GM19351 (cell line): ENCODE measurements at regions not wholly inside any gene's neighbourhood (a gene's known extent, or its start where the extent isn't known, plus 50 kb on each side); places are given as distances from the start of the nearest gene placed in this dataset.
"Not testable (repeated sequence)": the region's sequence is repeated elsewhere in the genome, so short reads cannot be mapped to it uniquely, and the experiment has no call there.

Source experiments
- ATAC-seq: cut with Tn5 transposase; IDR thresholded peaks from one replicate; pipeline ENCODE4 v1.9.1; 2021; ENCODE audit warnings: mild to moderate bottlenecking, moderate library complexity; ENCODE audit not compliant: unreplicated experiment

DNA sequence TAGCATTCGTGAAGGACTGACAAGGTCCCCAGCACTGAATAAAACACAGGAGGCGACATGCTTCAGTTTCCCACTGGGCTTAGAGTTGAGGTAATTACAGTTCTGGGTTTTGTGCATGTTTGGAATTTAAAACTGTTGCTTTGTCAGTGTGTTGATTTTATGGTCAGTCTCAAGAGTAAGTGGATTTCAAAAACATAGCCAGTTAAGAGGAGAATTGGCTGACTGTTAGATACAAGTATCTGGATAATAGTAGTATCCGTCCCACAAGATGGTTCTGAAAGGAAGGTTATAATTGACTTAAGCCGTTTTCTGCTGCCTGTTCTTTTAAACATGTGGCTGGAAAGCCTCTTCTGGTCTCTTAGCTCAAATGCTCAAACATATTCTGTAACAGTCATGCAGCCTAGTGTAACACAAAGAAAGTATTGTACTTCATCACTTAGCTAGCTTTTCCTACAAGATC is 170.9 kb downstream of the POLR1F start:
- ATAC-seq, result no peak

DNA sequence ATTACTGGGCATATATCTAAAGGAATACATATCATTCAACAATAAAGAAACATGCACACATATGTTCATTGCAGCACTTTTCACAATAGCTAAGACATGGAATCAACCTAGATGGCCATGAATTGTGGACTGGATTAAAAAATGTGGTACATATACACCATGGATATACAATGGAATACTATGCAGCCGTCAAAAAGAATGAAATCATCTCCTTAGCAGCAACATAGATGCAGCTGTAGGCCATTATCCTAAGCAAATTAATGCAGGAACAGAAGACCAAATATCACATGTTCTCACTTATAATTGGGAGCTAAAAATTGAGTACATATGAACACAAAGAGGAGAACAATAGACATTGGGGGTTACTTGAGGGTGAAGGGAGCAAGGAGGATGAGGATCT is 175.6 kb downstream of the POLR1F start:
- ATAC-seq, result no peak

DNA sequence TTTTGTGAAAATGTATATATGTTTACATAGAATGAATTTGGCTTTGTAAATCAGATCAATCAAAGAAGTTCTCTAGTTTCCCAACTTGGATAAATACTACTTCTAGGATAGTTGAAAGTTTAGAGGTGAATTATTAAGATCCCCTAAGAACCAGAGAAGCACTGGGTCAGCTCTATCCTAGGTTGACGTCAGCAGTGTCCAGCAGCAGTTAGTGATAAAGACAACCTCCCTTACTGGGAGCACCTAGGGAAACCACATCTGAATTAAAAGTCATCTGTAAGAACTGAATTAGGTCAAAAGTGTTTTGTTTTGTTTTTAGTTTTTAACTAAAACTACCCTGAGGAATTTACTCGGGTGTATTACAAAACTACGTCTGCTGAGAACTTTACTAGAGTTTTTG is 178.0 kb downstream of the POLR1F start:
- no peak for ATAC-seq

DNA sequence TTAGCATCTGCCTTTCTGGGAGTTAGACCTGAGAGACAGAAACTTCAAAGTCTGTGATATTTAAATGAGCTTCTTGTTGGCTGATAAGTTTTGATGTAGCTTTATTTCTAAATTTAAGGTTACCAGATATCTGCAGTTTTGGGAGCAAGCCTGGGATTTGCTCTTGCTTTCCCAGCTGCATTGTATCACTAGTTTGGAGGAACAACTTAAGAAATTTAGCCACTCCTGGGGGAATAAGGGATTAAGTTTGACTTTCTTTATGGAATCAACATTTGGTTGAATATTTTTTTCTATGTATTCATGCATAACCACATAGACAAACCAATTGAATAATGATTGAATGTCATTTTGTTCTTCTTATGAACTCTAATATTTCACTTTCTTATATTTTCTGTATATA is 178.6 kb downstream of the POLR1F start:
- no peak for ATAC-seq

DNA sequence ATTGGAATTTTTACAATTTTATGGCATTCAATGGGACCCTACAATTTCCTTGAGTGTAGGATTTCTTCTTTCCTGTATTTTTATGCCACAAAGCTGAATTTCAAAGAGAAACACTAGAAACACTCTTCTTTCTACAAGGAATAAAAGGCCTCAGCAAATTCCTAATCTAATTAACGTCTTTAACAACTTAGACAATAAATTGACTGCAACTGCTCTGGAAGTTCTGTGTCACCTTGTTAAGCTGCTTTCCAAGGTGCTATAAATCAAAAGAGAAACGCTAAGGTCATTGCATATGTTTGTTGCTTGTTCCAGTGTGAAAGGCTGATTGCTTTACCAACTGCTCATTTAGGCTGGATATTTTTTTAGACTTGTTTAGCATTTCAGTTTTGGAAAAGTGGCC is 182.2 kb downstream of the POLR1F start:
- no peak for ATAC-seq

DNA sequence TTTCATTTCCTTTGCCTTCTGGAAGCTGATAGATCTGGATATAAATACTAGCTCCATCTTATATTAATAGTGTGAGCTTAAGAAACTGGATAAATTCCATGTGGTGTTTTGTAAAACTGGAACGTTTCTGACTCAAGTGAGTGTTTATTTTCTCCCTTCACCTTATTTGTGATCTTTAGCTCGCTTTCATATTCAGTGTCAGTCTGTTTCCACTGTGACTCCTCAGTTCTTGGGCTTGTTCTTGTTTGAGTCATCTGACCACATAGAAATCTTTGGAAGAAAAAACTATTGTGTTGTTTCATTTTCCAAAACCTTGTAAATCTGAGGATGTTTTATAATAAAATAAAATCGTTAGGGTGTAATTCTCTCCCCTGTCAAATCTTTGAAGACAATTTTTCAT is 186.4 kb downstream of the POLR1F start:
- ATAC-seq, result no peak

DNA sequence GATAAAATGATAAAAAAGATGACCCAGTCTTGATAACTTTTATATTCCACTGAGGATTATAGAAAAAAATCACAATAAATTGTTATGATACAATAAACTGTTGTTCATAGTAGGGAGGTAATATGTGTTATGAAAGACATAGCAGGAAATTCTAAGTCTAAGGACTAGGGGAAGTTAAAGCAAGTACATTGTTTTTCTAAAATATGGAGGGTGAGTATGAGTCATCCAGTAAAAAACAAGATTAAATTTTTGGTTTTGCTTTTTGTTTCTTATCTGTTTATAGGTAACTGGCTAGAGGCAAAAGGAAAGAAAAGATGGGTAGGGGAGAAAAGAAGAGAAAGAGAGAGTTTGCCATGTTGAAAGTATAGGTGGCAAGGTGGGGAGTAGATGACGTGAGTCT is 188.4 kb downstream of the POLR1F start:
- no peak for ATAC-seq

DNA sequence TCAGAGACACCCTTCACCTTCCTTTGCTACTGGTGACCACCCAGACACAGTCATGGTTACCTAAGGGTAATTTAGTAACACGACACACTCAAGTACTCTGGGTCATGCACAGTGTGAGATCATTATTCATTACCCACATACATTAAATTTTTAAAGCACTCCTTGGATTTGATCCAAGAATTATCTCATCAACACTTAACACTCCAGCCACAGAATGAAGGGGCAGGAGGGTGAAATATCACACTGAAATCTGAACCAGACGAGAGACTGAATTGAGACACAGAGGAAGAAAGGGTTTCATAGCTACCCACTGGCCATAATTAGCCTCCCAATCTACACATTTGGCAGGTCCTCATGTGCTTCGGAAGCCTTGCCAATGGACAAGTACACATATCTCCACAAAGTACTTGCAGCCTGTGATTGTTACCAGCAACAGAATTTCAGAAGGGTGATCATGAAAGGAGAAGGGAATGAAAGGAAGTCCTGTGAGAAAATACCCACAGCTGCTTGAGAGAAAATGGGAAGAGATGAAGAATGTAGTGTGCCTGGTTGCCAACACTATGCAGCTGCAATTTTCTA is 189.3 kb downstream of the POLR1F start:
- ATAC-seq, result no peak

DNA sequence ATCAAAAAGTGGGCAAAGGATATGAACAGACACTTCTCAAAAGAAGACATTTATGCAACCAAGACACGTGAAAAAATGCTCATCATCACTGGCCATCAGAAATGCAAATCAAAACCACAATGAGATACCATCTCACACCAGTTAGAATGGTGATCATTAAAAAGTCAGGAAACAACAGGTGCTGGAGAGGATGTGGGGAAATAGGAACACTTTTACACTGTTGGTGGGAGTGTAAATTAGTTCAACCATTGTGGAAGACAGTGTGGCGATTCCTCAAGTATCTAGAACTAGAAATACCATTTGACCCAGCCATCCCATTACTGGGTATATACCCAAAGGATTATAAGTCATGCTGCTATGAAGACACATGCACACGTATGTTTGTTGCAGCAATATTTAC is 191.3 kb downstream of the POLR1F start:
- ATAC-seq, result not testable (repeated sequence)

DNA sequence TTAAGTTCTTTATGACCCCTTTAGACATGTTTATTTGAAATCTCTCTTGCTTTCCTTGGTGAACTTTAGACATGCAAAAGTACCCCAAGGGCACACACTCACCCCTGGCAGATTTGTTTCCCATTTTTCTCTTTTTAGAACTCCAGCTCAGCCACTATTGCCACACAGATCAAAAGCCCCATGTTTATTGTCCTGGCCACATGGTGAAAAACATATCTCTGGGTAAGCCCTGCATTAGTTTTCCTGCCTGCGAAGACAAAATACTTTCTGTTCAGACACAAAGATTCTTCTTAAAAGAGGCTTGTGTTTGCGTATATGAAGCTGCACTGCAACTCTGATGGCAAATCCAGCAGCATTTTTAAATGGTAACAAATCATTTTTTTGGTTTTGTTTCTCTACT is 200.0 kb downstream of the POLR1F start:
- no peak for ATAC-seq

DNA sequence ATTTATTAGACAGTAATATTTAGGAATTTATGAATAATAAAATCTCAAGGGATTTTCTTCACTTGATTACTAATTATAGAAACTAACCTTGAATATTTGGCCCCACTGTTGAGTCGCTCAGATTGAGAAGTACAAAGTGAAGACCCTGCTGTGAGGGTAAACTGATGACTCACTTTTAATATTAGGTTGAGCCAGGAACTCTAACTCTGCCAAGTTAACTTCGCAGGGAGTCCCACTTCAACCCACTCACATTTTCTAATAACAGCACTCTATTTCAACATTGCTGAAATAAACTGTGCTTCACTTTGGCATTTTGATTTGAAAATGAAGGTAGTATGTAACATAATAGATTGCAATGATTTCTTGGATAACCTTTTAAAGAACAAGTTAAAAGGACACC is 200.7 kb downstream of the POLR1F start:
- ATAC-seq, result no peak

DNA sequence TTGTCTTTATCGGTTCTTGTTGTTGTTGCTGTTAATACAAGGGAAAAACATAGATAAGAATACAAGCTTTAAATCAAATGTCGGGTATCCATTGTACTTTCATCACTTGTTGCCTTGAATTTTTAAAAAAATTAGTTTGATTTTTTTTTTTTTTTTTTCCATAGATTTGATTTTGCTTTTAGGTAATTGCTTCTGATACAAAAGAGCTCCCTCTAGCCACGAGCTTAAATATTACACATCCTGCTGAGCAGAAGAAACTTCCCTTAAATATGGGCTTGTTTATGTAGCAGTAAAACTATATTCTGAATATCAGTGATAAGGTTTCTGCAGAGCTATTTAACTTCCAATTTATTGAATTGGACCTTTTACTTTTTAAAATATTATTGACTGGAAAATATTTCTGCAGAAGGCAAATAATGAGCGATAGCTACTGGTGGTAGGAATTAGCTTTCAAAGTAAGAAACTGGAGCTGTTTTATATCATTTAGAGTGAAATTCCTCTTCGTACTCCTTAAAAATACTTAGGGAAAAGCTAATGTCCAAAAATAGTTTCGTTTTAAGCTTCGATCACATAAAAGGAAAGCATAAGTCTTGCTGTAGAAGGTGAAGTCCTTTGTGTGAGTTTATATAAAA is 216.9 kb downstream of the POLR1F start:
- peak; percentile 80 for ATAC-seq

DNA sequence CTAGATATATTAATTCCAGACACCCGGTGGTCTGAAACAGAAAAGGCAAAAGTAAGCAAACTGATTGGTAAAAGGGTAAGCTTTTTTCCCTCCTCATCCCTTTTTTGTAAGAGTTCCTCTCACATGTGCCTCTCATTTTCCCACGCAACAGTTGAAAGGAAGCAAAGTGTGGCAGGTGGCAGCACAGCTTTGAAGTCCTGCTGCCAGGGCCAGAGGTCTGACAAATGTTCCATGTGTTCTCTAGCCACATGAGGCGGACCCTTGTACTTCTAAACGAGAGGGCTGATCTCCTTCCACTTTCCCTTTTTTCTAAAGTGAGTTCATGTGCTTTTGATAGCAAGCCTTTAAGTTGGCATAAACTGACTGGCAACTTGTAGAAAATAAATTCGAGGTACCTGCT is 217.5 kb downstream of the POLR1F start:
- ATAC-seq, result peak; percentile 4

DNA sequence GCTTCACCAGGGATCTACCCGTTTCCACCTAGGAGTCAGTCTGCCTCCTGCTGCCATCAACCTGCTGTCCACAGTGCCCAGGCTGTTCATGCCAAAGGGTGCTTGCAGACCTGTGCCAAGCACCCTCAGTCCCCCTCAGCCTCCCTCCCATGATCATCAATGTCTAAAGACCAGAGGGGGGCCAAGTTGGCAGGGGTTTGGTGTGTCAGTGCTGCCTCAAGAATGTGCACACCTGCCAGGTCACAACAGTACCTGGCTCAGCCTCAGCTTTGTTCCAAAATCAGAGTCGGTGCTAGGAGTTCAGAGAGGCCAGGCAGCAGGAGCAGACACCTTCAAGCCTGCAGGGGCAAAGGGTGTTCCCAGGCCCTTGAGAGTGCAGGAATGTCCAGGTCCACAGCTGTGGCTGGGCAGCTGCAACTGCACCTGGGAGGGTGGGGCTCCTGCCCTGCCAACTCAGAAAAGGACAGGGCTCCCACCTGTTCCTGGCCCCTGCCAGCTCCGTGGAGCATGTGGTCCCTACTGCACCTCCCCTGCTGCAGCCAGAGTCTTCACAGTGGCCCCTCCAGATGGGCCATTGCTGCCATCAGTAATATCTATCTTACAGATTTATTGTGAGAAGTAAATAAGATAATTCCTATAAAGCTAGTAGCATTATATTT is 219.5 kb downstream of the POLR1F start:
- no peak for ATAC-seq

DNA sequence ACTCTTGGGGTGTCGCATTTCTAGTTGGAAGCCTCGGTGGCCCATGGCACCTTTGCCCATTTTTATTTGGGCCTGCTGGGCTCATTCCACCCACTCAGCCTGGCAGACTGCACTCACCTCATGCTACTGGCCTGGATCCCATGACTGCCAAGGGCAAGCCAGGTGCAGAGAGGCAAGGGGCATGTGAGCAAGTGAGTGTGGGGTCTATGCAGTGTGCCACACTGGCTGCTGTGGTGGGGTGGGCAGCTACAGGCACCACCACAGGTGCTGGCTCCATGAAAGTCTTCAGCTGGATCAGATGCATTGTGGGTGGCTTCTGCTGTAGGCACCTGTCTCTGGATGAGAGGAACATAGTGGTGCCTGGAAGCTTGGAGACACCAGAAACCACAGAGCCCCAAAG is 220.8 kb downstream of the POLR1F start:
- ATAC-seq, result no peak

DNA sequence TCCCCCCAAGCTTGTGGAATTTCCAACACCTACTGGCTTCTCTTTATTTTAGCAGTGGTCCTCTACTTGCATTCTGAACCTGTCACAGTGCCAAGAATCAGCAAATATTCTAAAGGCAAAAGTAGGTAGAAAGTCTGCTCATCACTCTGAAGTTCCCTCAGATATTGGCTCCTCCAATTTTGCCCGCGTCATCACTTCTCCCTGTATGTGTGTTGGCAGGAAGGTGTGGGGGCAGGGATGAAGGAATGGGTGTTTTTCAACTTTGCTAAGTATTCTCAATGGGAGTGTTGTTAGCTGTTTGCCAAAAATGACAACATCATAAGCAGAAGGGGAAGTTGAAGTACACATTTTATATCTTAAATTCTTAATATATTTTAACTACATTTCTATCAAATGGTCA is 226.2 kb downstream of the POLR1F start:
- no peak for ATAC-seq

DNA sequence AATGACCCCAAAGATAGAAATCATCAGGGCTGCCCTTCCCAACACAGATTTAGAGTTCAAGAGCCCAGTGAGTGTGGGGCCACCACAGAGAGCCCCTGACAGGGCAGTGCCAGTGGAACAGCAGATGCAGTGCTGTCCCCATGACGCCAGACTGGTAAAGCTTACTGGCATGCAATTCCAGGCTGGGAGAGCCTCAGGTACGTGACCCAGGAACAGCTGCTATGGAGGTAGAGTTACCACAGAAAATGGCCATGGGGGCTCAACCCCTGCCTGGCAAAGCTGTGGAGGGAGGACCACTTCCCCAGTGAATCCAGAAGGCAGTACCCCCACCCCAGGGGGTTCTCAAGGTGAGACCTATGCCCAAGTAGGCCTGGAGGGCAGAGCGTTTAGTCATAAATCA is 228.5 kb downstream of the POLR1F start:
- no peak for ATAC-seq

DNA sequence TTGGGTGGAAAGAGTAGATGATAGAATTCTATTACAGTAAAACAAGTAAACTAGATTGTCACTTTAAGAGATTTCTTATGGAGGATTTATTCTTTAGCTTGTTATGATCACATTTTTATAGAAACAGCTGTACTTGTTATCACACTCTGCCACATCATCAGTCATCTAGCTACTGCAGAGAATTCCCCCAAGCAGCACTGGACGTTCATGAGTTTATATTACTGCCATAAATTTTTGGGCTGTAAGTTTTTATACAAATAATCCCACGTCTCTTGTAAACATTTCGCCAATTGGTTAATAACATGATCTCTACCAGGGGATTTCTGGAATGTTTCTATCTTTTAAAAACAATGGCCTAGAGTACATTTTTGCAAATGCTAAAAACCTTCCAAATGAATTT is 238.8 kb downstream of the POLR1F start:
- ATAC-seq, result no peak

DNA sequence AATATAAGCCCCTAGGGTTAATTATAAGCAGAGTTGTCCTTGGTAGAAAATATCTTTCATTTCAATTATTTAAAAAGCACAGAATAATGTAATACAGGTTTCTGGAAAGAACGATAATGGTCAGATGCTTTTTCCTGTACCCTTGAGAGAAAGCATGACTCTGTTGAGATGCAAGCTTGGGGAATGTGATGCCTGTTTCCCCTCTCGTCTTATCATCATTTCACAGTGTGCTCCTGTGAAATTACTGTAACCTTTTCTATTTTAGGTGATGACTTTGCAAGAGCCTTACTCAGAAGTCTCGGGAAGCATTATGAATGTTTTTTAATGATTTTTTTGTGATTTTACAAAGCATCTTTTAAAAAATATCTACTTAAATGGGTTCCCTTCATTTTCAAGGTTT is 243.0 kb downstream of the POLR1F start:
- ATAC-seq, result no peak

DNA sequence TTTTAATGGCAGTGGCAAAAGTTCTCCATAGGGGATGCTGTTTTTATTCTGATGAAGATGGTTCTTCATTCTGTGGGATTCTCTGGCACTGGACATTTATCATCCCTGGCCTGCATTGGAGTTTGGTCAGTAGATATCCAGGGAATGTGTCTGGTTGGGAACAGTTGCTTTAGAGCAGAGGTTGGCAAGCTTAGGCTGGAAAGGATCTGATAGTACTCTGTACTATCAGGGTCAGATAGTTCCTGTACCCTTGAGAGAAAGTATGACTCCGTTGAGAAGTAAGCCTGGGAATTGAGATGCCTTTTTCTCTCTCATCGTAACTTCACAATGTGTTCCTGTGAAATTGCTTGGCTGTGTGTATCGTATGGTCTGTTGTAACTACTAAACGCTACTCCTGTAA is 244.1 kb downstream of the POLR1F start:
- ATAC-seq, result no peak

DNA sequence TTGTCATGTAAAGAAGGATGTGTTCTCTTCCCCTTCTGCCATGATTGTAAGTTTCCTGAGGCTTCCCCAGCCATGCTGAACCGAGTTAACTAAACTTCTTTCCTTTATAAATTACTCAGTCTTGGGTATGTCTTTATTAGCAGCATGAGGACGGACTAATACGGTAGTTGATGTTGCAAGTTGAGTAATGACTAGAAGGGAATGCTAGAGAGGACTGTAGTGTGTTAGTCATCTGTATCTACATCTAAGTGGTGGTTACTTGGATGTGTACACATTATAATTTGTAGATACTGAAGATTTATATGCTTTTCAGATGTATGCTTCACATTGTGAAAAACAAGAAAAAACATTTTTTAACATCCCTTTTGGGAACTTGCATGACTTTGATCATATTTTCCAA is 244.6 kb downstream of the POLR1F start:
- no peak for ATAC-seq

DNA sequence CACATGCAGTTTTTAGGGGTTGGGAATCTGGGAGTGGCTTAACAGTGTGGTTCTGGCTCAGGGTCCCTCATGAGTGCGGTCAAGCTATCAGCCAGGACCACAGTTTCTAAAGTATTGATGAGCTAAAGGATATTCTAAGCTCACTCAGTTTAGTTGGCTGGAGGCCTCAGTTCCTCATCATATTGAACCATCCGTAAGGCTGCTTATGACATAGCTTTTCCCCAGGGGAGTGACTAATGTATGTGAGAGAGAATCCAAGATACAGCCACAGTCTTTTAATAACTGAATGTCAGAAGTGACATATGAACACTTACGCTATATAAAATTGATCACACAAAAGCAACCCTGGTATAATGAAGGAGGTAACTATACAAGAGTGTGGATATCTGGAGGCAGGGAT is 245.3 kb downstream of the POLR1F start:
- no peak for ATAC-seq

DNA sequence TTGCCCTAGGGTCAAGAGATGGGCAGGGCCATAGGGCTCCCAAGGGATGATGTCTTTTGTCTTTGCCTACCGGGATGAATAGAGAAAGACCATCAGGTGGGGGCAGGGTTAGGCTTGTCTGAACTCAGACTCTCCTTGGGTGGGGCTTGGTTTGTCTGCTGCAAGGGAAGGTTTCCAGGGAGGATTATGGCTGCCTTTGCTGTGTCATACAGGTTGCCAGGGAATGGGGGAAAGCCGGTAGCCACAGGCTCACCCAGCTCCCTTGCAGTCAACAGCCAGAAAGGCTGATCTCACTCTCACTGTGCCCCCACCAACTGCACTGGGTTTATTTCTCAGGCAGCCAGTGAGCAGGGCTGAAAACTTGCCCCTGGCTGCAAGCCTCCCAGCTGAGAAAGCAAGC is 253.2 kb downstream of the POLR1F start:
- ATAC-seq, result no peak
